ENCODE measurements at regions not wholly inside any gene's neighbourhood (a gene's known extent, or its start where the extent isn't known, plus 50 kb on each side); places are given as distances from the start of the nearest gene placed in this dataset.

DNA sequence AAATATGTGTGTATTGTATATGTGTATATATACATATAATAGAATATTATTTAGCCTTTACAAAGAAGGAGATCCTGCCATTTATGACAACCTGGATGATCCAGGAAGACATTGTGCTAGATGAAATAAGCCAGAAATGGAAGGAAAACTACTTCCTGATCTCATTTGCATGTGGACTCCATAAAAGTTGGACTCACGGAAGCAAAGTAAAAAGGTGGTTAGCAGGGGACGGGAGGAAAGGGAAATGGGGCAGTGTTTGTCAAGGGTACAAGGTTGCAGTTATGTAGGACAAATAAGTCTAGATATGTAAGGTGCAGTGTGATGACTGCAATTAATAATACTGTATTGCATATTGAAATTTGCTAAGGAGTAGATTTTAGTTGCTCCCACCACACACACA, 331.1 kb upstream of the FSTL5 start:
- no peak for TF ChIP-seq CTCF (conservative IDR thresholded peaks at IDR 0.05; ENCODE audit: low read length)
- TF ChIP-seq EZH2phosphoT487 (IDR thresholded peaks at IDR 0.05; ENCODE audit: borderline replicate concordance, low read depth, low read length), result no peak
